SKM-1 (cell line): ENCODE measurements at regions not wholly inside any gene's neighbourhood (a gene's known extent, or its start where the extent isn't known, plus 50 kb on each side); places are given as distances from the start of the nearest gene placed in this dataset.
"Not testable (repeated sequence)": the region's sequence is repeated elsewhere in the genome, so short reads cannot be mapped to it uniquely, and the experiment has no call there.

Experiments
- DNase-seq: peaks from one replicate; lab custom pipeline; 2025; ENCODE audit not compliant: unreplicated experiment; lab: John Stamatoyannopoulos, UW

DNA sequence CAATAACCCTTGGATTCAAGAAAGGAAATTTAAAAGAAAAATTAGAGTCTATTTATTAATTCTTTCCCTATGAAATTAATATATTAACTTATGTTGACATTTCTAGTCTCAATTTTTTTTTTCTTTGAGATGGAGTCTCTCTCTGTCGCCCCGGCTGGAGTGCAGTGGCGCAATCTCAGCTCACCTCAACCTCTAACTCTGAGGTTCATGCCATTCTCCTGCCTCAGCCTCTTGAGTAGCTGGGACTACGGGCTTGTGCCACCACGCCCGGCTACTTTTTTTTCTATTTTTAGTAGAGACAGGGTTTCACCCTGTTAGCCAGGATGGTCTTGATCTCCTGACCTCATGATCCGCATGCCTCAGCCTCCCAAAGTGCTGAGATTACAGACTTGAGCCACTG is 411.7 kb upstream of the GRAMD2B start:
- not testable (repeated sequence) for DNase-seq

DNA sequence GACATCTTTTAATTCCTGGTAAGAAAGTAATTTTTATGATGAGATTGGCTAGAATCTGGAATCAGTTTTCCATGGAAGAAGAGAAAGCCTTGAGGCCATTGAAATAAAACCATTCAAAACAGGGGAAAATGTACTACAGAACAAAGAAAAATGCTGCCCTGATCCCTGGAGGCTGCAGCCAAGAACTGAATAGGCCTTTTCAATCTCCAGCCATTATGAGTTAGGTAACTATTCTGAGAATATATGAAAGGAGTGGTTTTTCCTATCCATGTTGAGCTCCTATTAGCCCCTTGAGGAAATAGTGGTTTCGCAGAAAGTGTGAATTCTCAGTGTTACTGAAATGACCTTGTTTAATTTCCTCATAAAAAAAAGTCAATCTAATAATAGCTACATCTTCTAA is 408.5 kb upstream of the GRAMD2B start:
- no peak for DNase-seq

DNA sequence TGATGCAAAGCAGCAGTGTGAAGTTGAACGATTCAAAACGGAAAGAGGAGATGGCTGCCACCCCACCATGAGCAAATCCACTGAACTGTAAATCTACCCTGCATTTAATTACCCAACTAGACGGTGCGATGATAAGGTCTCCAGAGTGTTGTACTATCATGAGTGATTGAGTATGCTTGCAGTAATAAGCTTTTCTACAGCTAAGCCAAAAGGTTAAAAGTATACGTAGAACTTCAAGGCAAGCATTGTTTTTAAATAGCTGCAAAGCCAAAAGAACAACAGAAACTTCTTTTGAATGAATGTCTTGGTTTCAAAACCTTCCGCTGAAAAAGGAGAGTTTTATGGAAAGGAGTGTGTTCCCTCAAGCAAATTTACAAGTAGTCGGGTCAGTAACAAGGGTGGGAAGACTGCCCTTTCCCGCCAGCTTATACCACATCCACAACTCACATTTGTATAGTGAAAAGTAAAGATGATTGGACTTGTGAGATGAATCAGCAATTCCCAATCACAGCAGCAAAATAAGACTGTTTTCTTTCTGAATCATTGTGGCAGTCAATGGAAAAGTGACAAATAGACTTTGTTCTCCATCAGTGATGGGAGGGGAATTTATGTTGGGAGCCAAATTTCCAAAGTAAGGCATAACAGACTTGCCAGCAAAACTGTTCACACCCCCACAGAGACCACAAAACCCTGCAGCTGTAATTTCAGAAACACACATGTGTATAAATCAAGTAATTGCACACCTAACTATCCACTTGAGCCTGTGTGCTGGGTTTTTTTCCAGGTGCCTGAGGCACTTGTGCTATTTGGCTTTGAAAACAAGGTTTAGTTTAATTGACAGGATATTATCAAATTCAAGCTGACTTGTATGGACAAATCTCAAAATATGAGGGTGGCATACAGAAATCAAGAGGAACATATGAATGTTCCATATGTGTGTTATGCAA is 407.7 kb upstream of the GRAMD2B start:
- DNase-seq, result no peak

DNA sequence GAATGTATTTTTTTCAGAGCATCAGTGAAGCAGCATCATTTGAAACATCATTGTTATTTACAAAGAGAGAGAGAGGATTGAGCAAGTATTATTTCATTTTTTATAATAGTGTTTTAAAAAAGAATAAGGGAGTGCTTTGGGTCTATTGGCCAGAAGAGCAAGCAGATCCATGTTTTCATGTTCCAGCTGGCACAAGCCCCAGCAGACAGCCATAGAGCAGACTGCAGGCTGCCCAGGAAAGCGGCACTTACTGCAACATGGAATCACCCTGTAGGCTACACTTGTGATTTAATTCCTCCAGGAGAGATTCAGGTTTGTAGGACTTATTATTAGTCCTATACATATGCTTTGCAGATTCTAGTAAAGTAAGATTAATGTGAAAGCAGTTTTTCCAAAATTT is 407.0 kb upstream of the GRAMD2B start:
- no peak for DNase-seq

DNA sequence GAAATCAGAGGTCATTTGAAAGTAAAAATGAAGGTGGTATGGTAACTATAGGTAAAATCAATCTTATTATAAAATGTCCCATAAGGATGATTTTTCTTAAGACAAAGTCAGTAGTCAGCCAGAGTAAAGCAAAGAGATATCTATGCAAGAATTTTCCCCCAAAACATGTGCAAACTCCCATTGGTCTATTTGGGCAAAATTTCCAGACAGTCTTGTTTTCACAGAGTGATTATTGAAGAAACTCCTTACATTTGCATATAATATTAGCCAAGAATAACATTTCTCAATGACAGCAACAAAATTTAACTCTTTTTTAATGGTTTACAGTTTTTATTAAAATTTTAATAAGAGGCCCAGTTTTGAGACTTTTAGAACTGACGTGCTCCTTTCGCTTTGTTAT is 406.1 kb upstream of the GRAMD2B start:
- no peak for DNase-seq

DNA sequence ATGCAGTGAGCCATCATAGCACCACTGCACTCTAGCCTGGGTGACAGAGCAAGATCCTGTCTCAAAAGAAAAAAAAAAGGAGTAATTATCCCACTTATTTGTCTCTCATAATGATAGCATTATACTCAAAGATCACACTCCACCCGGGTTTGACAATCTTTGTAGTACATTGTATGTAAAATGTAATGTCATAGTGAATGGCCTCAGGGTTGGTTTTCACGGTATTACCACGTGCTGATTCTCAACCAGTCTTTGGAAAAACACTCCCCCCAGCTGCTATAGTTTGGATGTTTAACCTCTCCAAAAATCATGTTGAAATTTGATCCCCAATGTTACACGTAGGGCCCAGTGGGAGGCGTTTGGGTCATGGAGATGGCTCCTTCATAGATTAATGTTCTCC is 402.4 kb upstream of the GRAMD2B start:
- no peak for DNase-seq

DNA sequence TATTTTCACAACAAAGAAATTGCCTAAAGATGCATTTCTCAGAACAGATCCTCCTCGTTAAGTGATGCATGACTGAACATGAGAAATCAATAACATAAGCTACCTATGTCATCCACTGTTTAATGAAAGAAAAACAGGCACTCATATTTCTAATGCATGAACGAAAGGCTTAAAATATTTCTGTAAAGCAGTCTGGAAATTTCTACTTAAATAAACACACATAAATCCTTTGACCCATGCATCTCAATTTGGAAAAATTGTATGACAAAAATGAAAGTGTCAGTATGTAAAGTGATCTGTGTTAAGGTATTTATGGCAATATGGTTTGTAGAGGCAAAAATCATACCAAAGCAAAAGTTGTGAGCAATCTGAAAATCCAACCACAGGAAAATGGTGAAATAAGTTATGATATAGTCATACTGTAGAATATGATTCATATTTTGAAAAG is 399.2 kb upstream of the GRAMD2B start:
- no peak for DNase-seq

DNA sequence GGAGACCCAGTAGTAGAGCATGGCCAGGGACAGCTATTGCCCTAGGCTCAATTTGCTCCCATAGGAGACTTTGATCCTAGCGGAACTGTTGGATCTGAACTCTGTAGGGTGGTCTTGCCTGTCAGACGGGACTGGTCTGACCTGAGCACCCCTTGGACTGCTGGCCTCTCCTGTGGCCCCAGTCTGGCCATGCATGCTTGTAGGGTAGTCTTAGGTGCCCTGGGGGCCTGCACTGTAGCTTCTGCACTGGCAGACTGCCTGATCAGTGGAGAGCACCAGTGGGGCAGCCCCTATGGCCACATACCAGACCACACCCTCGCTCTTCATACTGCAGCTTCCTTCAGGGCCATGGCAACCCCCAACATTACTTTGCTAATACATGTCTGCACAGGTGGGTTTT is 396.1 kb upstream of the GRAMD2B start:
- no peak for DNase-seq

DNA sequence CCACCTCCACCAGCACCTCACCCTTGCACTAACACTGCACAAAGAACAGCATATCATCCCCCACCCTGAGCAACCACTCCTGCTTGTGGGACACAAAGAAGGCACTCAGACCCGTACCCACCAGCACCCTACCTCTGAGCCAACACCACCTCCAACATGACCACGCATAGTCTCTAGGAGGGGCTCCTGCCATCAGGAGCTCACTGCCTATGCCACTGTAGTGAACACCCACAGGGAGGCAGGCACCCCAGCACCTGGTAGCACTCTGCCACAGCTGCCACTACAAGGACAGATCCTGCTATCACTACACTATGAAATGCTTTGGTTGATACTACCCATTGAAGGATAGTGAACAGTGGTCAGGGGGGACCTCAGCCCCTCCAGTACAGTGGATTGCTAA is 395.6 kb upstream of the GRAMD2B start:
- DNase-seq, result no peak

DNA sequence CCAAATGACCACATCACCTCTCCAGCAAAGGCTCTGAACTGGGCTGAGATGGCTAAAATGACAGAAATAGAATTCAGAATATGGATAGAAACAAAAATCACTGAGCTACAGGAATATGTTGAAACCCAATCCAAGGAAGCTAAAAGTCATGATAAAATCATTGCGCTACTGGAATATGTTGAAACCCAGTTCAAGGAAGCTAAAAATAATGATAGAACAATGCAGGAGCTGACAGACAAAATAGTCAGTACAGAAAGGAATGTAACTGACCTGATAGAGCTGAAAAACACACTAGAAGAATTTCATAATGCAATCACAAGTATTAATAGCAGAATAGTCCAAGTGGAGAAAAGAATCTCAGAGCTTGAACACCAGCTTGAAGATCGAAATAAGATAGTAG is 394.9 kb upstream of the GRAMD2B start:
- no peak for DNase-seq

DNA sequence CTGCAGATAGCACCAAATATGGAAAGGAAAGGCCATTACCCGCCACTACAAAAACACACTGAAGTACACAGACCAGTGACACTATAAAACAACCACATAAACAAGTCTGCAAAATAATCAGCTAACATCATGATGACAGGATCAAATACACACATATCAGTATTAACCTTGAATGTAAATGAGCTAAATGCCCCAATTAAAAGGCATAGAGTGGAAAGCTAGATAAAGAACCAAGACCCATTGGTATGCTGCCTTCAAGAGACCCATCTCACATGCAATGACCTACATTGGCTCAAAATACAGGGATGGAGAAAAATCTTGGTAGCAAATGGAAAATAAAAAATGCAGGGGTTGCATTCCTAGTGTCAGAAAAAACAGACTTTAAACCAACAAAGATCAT is 393.9 kb upstream of the GRAMD2B start:
- DNase-seq, result not testable (repeated sequence)

DNA sequence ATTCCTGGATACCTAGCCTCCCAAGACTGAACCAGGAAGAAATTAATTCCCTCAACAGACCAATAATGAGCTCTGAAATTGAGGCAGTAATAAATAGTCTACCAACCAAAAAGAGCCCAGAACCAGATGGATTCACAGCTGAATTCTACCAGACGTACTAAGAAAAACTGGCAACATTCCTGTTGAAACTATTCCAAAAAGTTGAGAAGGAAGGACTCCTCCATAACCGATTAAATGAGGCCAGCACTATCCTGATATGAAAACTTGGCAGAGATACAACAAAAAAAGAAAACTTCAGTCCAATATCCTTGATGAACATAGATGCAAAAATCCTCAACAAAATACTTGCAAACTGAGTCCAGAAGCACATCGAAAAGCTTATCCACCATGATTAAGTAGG is 392.5 kb upstream of the GRAMD2B start:
- DNase-seq, result no peak

DNA sequence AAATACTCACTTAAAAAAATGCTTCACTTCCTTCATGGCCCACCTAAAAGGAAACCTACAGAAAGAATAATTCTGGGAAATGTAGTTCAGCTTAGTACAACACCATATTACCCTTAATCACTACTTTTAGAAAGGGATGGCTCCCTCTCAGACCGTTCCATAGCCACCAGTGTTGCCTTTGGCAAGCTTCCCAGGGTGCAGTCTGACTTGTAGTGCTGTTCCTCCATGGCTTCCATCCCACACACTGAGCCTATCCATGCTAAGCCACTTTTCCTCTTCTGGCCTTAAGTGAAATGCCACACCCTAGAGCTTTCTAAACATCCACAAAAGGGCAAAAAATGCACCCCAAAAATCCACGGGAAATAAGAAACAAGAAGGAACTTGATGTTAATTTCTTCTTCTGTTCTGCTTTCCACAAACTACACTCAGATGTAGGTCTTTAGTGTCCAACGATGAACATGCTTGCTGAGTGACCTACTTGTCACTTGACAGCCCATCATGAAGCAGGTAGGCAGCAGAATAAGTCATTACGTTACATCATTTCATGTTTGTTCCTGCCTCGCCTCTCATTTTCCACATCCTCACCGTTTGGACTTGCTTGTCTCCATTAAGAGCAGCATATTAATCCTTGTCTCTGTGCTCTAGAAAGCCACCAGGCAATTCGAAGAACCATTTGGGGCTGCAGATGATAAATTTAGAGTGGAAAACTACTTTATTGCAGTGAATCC is 391.1 kb upstream of the GRAMD2B start:
- DNase-seq, result no peak

DNA sequence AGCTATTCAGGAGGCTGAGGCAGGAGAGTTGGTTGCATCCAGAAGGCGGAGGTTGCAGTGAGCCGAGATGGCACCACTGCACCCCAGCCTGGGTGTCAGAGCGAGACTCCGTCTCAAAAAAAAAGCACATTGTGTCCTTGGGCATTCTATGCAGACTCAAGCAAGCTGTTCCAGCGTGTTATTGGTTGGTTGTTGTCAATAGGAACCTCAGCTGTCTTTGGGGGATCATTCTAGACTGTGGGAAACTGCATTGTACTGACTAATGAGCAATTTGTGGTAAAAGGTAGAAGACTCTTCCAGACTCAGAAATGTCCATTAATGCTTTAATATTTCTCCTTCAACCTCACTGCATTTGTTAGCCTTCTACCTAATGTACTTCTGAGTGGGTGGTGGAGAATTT is 379.5 kb upstream of the GRAMD2B start:
- no peak for DNase-seq

DNA sequence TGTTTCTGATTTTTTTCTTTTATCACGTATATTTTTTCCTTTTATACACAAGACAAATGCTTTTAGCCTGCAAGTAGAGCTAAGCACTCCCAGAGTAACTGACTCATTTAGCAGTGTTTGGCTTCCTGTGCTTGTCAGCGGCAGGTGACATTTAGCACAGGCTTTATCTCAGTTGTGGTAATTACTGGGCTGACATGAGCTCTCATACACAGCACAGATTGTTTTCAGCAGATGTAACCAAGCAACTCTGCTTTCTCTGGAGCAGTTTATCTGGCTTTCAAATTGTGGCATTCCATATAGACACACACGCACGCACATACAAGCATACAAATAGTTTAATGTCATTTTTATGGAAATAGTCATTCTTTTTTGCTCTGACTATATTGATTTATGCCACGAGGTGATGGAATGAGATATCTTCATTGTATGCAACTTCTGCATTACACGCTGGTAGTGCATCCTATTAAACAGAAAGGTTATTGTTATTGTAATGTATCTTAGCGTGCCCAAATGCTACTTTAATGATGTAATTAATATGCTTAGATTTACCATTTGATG is 379.0 kb upstream of the GRAMD2B start:
- DNase-seq, result no peak

DNA sequence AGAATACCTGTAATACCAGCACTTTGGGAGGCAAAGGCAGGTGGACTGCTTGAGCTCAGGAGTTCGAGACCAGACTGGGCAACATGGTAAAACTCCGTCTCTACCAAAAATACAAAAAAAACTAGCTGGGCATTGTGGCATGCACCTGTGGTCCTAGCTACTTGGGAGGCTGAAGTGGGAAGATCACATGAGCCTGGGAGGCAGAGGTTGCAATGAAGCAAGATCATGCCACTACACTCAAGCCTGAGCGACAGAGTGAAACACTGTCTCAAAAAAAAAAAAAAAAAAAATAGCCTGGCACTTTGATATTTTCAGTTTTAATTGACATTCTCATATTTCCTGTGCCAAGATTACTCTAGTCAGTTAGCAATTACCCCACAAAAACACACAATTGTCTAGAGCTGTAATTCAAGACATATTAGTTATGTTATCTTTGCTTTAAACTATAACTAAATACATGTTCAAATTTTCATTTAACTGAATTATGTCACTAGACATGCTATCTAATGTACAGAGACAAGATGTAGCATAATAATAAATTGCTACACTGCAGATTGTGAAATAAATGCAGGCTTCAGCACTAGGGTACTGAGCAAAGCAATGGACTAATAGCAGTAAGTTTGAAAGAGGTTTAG is 378.2 kb upstream of the GRAMD2B start:
- DNase-seq, result no peak

DNA sequence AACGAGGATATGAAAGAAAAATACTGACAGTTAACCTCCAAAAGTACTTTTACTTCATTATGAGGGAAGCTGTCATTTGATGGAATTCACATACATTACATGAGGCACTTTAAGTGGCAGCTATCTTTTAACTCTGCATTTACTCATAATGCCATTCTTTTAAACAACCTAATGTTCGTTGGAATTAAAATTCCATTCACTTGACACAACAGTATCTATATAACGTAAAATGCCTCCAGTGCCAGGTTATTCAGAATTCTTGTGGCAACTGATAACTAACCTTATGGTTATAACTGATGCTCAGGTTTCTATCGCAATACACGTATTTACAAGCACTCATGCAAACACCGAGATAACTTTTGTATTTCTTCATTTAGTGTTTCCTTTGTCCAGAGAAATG is 376.9 kb upstream of the GRAMD2B start:
- no peak for DNase-seq

DNA sequence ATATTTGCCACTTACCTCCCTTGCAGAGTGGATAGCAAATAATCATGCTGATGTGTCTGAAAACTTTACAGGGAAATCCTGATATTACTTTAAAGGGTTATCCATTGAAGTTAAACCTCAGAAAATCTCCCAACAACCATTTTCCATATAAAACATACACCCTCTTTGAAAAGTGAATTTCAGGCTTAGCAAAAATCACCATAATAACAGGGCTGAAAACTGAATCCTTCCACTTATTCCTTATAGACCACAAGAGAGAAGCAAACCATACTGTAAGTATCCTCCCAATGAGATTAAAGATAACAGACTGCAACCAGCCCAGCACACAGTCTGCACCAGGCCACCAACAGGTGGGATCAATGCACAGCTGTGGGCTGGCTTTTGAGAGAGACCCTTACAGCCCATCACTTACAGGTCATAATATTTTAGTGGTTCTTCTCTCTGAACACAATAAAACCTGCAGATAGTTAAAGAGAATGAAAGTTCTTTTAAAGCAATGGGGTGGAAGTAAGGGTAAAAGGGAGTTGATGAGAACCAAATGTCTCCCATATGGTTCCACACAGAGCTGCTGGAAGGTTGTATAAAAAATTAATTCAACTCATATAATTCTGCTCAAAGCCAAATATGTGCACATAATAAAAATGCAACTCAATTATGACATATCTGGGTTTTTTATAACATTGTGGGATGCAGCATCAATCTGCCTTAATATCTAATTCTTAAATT is 376.2 kb upstream of the GRAMD2B start:
- no peak for DNase-seq

DNA sequence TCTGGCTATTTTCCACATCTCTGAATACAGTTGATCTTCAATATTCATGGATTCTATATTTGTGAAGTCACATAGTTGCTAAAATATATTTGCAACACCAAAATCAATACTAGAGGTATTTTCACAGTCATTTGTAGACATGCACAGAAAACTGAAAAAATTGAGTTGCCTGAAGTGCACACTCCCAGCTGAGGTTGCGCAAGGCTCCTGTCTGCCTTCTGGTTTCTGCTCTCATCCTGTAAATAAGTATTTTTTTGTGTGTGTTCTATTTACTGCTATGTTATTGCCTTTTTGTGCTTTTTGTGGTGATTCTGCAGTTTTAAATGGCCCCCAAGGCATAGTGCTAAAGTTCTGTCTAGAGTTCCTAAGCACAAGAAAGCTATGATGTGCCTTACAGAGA is 371.1 kb upstream of the GRAMD2B start:
- DNase-seq, result no peak

DNA sequence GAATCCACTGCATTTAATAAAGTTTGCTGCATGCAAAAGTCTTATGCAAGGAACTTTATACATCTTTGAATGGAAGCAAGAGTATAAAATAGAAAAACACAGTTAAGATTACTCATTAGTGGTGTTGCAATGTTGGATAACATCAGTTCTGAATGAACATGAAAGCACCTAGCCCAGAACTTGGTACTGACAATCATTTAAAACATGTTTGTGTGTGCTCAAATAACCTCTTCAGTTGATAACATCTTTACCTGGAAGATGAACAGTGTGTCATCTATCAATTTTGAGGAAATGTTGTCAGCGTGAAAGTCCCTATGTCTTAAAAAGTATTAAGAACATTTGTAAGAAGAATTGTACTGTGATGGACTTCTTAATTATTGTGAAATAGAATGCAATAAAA is 370.4 kb upstream of the GRAMD2B start:
- no peak for DNase-seq

DNA sequence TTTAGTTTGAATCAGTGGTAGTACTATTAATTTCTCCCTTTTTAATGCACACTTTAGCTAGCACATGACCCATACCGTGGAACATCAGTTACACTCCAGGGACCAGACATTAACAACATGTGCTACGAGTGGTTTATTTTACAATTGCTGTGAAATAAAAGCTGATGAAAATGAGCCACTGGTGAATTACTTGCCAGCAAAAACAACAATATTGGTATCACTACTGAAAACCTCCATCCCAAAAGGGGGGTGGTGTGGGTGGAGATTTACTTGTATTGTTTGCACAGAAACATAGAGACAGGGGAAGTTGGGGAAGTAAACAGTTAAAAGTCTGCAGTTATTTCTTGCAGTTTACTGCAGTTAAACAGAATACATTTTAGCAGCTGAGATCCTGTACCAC is 369.6 kb upstream of the GRAMD2B start:
- no peak for DNase-seq
